ENCODE measurements at regions not wholly inside any gene's neighbourhood (a gene's known extent, or its start where the extent isn't known, plus 50 kb on each side); places are given as distances from the start of the nearest gene placed in this dataset.

GRCh38 chr14:101473795-101474562 is 87.3 kb upstream of the DIO3 start:
- no peak for DNase-seq
- H3K36me3 ChIP-seq (replicated peaks in 1 of 2; ENCODE audit: control insufficient read depth in 1 of 2, insufficient read depth in 2 of 2, low read length in 1 of 2) = no peaks in the 10 kb centered on the region
- no peak overlapping the region for H3K27ac ChIP-seq (ENCODE audit: low read depth in 2 of 2, low read length in 1 of 2)
- H3K4me2 ChIP-seq = no peak overlapping the region
- H2AFZ ChIP-seq (ENCODE audit: low read depth) = no peak overlapping the region
- TF ChIP-seq YY1 (IDR thresholded peaks at IDR 0.05; ENCODE audit: low read depth) (no peak), FOXM1 (IDR thresholded peaks at IDR 0.05; ENCODE audit: low read depth) (no peak), CTCF (IDR thresholded peaks at IDR 0.05) (no peak), SMC3 (IDR thresholded peaks at IDR 0.05; ENCODE audit: low read depth, low read length) (no peak), GATA2 (CRISPR knock-in tag; IDR thresholded peaks at IDR 0.05) (no peak), EZH2phosphoT487 (IDR thresholded peaks at IDR 0.05; ENCODE audit: borderline replicate concordance, low read depth) (no peak)
- WGBS (ENCODE audit: low lambda C conversion rate) = 60% methylated on average over 21 of the region's 23 CpGs
- no peaks in the 10 kb centered on the region for H4K20me1 ChIP-seq (ENCODE audit: insufficient read depth)
- POLR2A ChIA-PET = no interaction called here
- no peaks in the 10 kb centered on the region for H3K79me2 ChIP-seq (ENCODE audit: insufficient read depth)
- CTCF ChIA-PET = interaction anchor here (0.5 kb wide), 1 partner anchor 41 kb away, joined by 3 read pairs; no protein-coding TSS in a partner anchor
- no peaks in the 10 kb centered on the region for H3K9me2 ChIP-seq
- no peaks in the 10 kb centered on the region for H3F3A ChIP-seq (replicated peaks; ENCODE audit: insufficient read depth)
- H3K4me3 ChIP-seq (ENCODE audit: low read depth in 2 of 2, low read length in 1 of 2) = no peak overlapping the region
- H3K27me3 ChIP-seq (ENCODE audit: insufficient read depth) = no peaks in the 10 kb centered on the region
- peaks cover 0 to 25% of the 10 kb centered on the region in 2 experiments; a peak in 1 of 4 replicates for H3K4me1 ChIP-seq (ENCODE audit: control insufficient read depth in 1 of 2, insufficient read depth in 2 of 2, low read depth in 1 of 2, low read length in 1 of 2)
- H3K9me3 ChIP-seq = no peaks in the 10 kb centered on the region
- no peak overlapping the region for H3K9ac ChIP-seq

GRCh38 chr14:101474563-101475455 is 86.5 kb upstream of the DIO3 start:
- ChIA-PET POLR2A (no interaction called here), CTCF (interaction anchor here (0.9 kb wide), 1 partner anchor 33 kb away, joined by 3 read pairs; no protein-coding TSS in a partner anchor)
- no peaks in the 10 kb centered on the region for H3K9me3 ChIP-seq
- TF ChIP-seq FOXJ3 (CRISPR knock-in tag; IDR thresholded peaks at IDR 0.05) (no peak), MAX (IDR thresholded peaks at IDR 0.05; ENCODE audit: low read depth) (no peak), CTCF (IDR thresholded peaks at IDR 0.05) (no peak), EP300 (IDR thresholded peaks at IDR 0.05; ENCODE audit: borderline replicate concordance in 1 of 2, low read depth in 1 of 2, low read length in 1 of 2) (no peak), GABPA (IDR thresholded peaks at IDR 0.05; ENCODE audit: low read depth) (no peak), USF2 (IDR thresholded peaks at IDR 0.05; ENCODE audit: borderline replicate concordance, low read depth, low read length) (no peak), TAF1 (IDR thresholded peaks at IDR 0.05; ENCODE audit: borderline replicate concordance, low read depth, low read length) (no peak), ELF1 (IDR thresholded peaks at IDR 0.05) (no peak), IRF3 (IDR thresholded peaks at IDR 0.05; ENCODE audit: low read depth, low read length) (no peak)
- no peaks in the 10 kb centered on the region for H3K9me2 ChIP-seq
- no peak overlapping the region for H3K9ac ChIP-seq
- H3K79me2 ChIP-seq (ENCODE audit: insufficient read depth) = no peaks in the 10 kb centered on the region
- 66% methylated on average over 14 of the region's 19 CpGs for WGBS (ENCODE audit: low lambda C conversion rate)
- H3K27ac ChIP-seq (ENCODE audit: low read depth in 2 of 2, low read length in 1 of 2) = no peak overlapping the region
- no peaks in the 10 kb centered on the region for H4K20me1 ChIP-seq (ENCODE audit: insufficient read depth)
- H3K4me1 ChIP-seq (ENCODE audit: control insufficient read depth in 1 of 2, insufficient read depth in 2 of 2, low read depth in 1 of 2, low read length in 1 of 2) = peaks cover 0 to 27% of the 10 kb centered on the region in 2 experiments; a peak in 1 of 4 replicates
- H3K36me3 ChIP-seq (replicated peaks in 1 of 2; ENCODE audit: control insufficient read depth in 1 of 2, insufficient read depth in 2 of 2, low read length in 1 of 2) = no peaks in the 10 kb centered on the region
- H3F3A ChIP-seq (replicated peaks; ENCODE audit: insufficient read depth) = no peaks in the 10 kb centered on the region
- no peak for DNase-seq
- no peaks in the 10 kb centered on the region for H3K27me3 ChIP-seq (ENCODE audit: insufficient read depth)
- H2AFZ ChIP-seq (ENCODE audit: low read depth) = no peak overlapping the region
- H3K4me3 ChIP-seq (ENCODE audit: low read depth in 2 of 2, low read length in 1 of 2) = no peak overlapping the region
- H3K4me2 ChIP-seq = no peak overlapping the region

Measured in SK-N-SH (cell line).